ENCODE measurements at regions not wholly inside any gene's neighbourhood (a gene's known extent, or its start where the extent isn't known, plus 50 kb on each side); places are given as distances from the start of the nearest gene placed in this dataset.

GRCh38 chr9:105900123-105900522 is 205.8 kb downstream of the TMEM38B start:
- no peaks in the 10 kb centered on the region for H3K9me2 ChIP-seq (replicated peaks; ENCODE audit: insufficient read depth, low read length)
- no peaks in the 10 kb centered on the region for H4K20me1 ChIP-seq (ENCODE audit: insufficient read depth, low read length)
- no peaks in the 10 kb centered on the region for H3K4me1 ChIP-seq (ENCODE audit: low read length)
- no peaks in the 10 kb centered on the region for H3F3A ChIP-seq (ENCODE audit: insufficient read depth, low read length)
- H3K79me2 ChIP-seq (ENCODE audit: low read length), result no peaks in the 10 kb centered on the region
- H3K27me3 ChIP-seq (replicated peaks; ENCODE audit: insufficient read depth, low read length), result no peaks in the 10 kb centered on the region
- TF ChIP-seq EZH2phosphoT487 (IDR thresholded peaks at IDR 0.05; ENCODE audit: low read length), result no peak
- TF ChIP-seq EZH2 (optimal IDR thresholded peaks at IDR 0.05; ENCODE audit: low read depth, low read length), result no peak
- TF ChIP-seq CTCF (IDR thresholded peaks at IDR 0.05; ENCODE audit: low read length), result no peak
- no peak overlapping the region for H2AFZ ChIP-seq (ENCODE audit: low read length)
- H3K4me3 ChIP-seq (ENCODE audit: low read length), result no peak overlapping the region
- no peak overlapping the region for H3K9ac ChIP-seq (ENCODE audit: low read length)
- no peak overlapping the region for H3K4me2 ChIP-seq (ENCODE audit: low read depth, low read length)
- H3K9me3 ChIP-seq (replicated peaks; ENCODE audit: insufficient read depth, low read length), result no peaks in the 10 kb centered on the region
- no peak for DNase-seq
- H3K27ac ChIP-seq (ENCODE audit: low read length), result no peak overlapping the region
- no peaks in the 10 kb centered on the region for H3K36me3 ChIP-seq (replicated peaks; ENCODE audit: insufficient read depth, low read length)

- H3K27ac ChIP-seq (ENCODE audit: low read length), result no peak overlapping the region
- no peaks in the 10 kb centered on the region for H3K9me2 ChIP-seq (replicated peaks; ENCODE audit: insufficient read depth, low read length)
- H3K27me3 ChIP-seq (replicated peaks; ENCODE audit: insufficient read depth, low read length), result no peaks in the 10 kb centered on the region
- no peaks in the 10 kb centered on the region for H3K9me3 ChIP-seq (replicated peaks; ENCODE audit: insufficient read depth, low read length)
- H2AFZ ChIP-seq (ENCODE audit: low read length), result no peak overlapping the region
- no peaks in the 10 kb centered on the region for H3K36me3 ChIP-seq (replicated peaks; ENCODE audit: insufficient read depth, low read length)
- H3K9ac ChIP-seq (ENCODE audit: low read length), result no peak overlapping the region
- no peaks in the 10 kb centered on the region for H3K4me1 ChIP-seq (ENCODE audit: low read length)
- no peak overlapping the region for H3K4me2 ChIP-seq (ENCODE audit: low read depth, low read length)
- no peaks in the 10 kb centered on the region for H3F3A ChIP-seq (ENCODE audit: insufficient read depth, low read length)
- peak; percentile 30 for DNase-seq
- H3K4me3 ChIP-seq (ENCODE audit: low read length), result no peak overlapping the region
- no peaks in the 10 kb centered on the region for H3K79me2 ChIP-seq (ENCODE audit: low read length)
- H4K20me1 ChIP-seq (ENCODE audit: insufficient read depth, low read length), result no peaks in the 10 kb centered on the region
- TF ChIP-seq EZH2phosphoT487 (IDR thresholded peaks at IDR 0.05; ENCODE audit: low read length) (no peak), CTCF (IDR thresholded peaks at IDR 0.05; ENCODE audit: low read length) (peak; percentile 66), EZH2 (optimal IDR thresholded peaks at IDR 0.05; ENCODE audit: low read depth, low read length) (no peak)
Observed at GRCh38 chr9:105901514-105902109, 207.3 kb downstream of the TMEM38B start.

GRCh38 chr9:105908069-105908468 is 213.7 kb downstream of the TMEM38B start:
- TF ChIP-seq EZH2phosphoT487 (IDR thresholded peaks at IDR 0.05; ENCODE audit: low read length) (no peak), CTCF (IDR thresholded peaks at IDR 0.05; ENCODE audit: low read length) (no peak), EZH2 (optimal IDR thresholded peaks at IDR 0.05; ENCODE audit: low read depth, low read length) (no peak)
- no peak for DNase-seq
- H3K9me3 ChIP-seq (replicated peaks; ENCODE audit: insufficient read depth, low read length), result no peaks in the 10 kb centered on the region
- H3K27ac ChIP-seq (ENCODE audit: low read length), result no peak overlapping the region
- H3K9me2 ChIP-seq (replicated peaks; ENCODE audit: insufficient read depth, low read length), result no peaks in the 10 kb centered on the region
- no peaks in the 10 kb centered on the region for H3K36me3 ChIP-seq (replicated peaks; ENCODE audit: insufficient read depth, low read length)
- H3K9ac ChIP-seq (ENCODE audit: low read length), result no peak overlapping the region
- H3K79me2 ChIP-seq (ENCODE audit: low read length), result no peaks in the 10 kb centered on the region
- H3K27me3 ChIP-seq (replicated peaks; ENCODE audit: insufficient read depth, low read length), result no peaks in the 10 kb centered on the region
- no peaks in the 10 kb centered on the region for H3F3A ChIP-seq (ENCODE audit: insufficient read depth, low read length)
- no peak overlapping the region for H3K4me3 ChIP-seq (ENCODE audit: low read length)
- H3K4me2 ChIP-seq (ENCODE audit: low read depth, low read length), result no peak overlapping the region
- H4K20me1 ChIP-seq (ENCODE audit: insufficient read depth, low read length), result no peaks in the 10 kb centered on the region
- H3K4me1 ChIP-seq (ENCODE audit: low read length), result no peaks in the 10 kb centered on the region
- H2AFZ ChIP-seq (ENCODE audit: low read length), result no peak overlapping the region

Measured in MM.1S (cell line).